HEK293 (cell line): ENCODE measurements at regions not wholly inside any gene's neighbourhood (a gene's known extent, or its start where the extent isn't known, plus 50 kb on each side); places are given as distances from the start of the nearest gene placed in this dataset.

Source experiments
- MEIS1 ChIP-seq: sonication (generic); formaldehyde crosslinking; IDR thresholded peaks from 2 replicates; pipeline ENCODE4 v1.8.1; 2022; ENCODE audit warnings: missing genetic modification reagents, mild to moderate bottlenecking, borderline replicate concordance
- ZNF184 ChIP-seq: fragments of 450-650 bp; IDR thresholded peaks from 2 replicates; pipeline ENCODE4 v1.5.1; 2018; ENCODE audit warnings: missing biosample characterization, mild to moderate bottlenecking, missing genetic modification characterization
- ZNF274 ChIP-seq, 2 experiments: fragments of 200-500 bp in 1 of 2; fragments of 450-650 bp in 1 of 2; sonication (Bioruptor generic) in 1 of 2; formaldehyde crosslinking in 1 of 2; IDR thresholded peaks; 2 replicates each; pipeline versions ENCODE4 v1.5.1 to v1.6.1; 2014 to 2016; ENCODE audit warnings: borderline replicate concordance in 1 of 2, inconsistent platforms in 1 of 2, low read length in 1 of 2, missing biosample characterization in 1 of 2, missing genetic modification characterization in 1 of 2
- ZNF626 ChIP-seq: fragments of 450-650 bp; sonication (Bioruptor Pico); formaldehyde crosslinking; IDR thresholded peaks from 2 replicates; pipeline ENCODE4 v1.5.1; 2018; ENCODE audit warnings: missing biosample characterization, missing genetic modification characterization, inconsistent platforms
- TF ChIP-seq, protein P1 (sequence below): fragments of 450-650 bp; formaldehyde crosslinking; IDR thresholded peaks from 2 replicates; pipeline ENCODE4 v1.5.1; 2016; ENCODE audit warnings: missing biosample characterization, missing genetic modification characterization
- TF ChIP-seq, protein P2 (sequence below): fragments of 450-650 bp; formaldehyde crosslinking; IDR thresholded peaks from 2 replicates; pipeline ENCODE4 v1.5.1; 2016; ENCODE audit warnings: missing biosample characterization, missing genetic modification characterization

DNA sequence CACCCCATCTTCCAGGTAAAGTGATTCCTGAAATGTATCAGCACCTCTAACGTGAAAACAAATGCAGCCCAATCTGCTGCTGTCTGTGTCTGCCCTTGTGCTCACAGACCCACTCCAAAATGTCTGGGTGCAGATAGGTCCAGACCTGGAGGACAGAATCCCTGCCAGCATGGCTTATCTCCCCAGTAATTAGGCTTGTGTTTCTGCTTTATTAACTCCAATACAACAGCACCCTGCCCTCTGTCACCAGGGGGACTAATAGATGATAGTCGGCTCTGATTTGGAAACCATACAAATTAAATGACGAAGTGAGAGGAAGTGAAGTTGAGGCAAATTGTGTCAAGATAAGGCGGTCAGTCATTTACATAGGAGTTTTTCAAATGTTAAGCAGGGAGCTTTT is 608.3 kb upstream of the SALL1 start:
- no peak for TF ChIP-seq ZNF274 (IDR thresholded peaks at IDR 0.05; ENCODE audit: low read length)
- no peak for TF ChIP-seq ZNF274 (tag by site-specific recombination; IDR thresholded peaks at IDR 0.05; ENCODE audit: borderline replicate concordance)
- TF ChIP-seq, protein P1, sequence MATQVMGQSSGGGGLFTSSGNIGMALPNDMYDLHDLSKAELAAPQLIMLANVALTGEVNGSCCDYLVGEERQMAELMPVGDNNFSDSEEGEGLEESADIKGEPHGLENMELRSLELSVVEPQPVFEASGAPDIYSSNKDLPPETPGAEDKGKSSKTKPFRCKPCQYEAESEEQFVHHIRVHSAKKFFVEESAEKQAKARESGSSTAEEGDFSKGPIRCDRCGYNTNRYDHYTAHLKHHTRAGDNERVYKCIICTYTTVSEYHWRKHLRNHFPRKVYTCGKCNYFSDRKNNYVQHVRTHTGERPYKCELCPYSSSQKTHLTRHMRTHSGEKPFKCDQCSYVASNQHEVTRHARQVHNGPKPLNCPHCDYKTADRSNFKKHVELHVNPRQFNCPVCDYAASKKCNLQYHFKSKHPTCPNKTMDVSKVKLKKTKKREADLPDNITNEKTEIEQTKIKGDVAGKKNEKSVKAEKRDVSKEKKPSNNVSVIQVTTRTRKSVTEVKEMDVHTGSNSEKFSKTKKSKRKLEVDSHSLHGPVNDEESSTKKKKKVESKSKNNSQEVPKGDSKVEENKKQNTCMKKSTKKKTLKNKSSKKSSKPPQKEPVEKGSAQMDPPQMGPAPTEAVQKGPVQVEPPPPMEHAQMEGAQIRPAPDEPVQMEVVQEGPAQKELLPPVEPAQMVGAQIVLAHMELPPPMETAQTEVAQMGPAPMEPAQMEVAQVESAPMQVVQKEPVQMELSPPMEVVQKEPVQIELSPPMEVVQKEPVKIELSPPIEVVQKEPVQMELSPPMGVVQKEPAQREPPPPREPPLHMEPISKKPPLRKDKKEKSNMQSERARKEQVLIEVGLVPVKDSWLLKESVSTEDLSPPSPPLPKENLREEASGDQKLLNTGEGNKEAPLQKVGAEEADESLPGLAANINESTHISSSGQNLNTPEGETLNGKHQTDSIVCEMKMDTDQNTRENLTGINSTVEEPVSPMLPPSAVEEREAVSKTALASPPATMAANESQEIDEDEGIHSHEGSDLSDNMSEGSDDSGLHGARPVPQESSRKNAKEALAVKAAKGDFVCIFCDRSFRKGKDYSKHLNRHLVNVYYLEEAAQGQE (tag by site-specific recombination): no peak
- no peak for TF ChIP-seq ZNF626
- TF ChIP-seq, protein P2, sequence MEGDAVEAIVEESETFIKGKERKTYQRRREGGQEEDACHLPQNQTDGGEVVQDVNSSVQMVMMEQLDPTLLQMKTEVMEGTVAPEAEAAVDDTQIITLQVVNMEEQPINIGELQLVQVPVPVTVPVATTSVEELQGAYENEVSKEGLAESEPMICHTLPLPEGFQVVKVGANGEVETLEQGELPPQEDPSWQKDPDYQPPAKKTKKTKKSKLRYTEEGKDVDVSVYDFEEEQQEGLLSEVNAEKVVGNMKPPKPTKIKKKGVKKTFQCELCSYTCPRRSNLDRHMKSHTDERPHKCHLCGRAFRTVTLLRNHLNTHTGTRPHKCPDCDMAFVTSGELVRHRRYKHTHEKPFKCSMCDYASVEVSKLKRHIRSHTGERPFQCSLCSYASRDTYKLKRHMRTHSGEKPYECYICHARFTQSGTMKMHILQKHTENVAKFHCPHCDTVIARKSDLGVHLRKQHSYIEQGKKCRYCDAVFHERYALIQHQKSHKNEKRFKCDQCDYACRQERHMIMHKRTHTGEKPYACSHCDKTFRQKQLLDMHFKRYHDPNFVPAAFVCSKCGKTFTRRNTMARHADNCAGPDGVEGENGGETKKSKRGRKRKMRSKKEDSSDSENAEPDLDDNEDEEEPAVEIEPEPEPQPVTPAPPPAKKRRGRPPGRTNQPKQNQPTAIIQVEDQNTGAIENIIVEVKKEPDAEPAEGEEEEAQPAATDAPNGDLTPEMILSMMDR (tag by site-specific recombination): no peak
- TF ChIP-seq ZNF184 (tag by site-specific recombination): no peak
- TF ChIP-seq MEIS1 (CRISPR knock-in tag): no peak
